Body of pancreas (tissue), 4 donors: ENCODE measurements at regions not wholly inside any gene's neighbourhood (a gene's known extent, or its start where the extent isn't known, plus 50 kb on each side); places are given as distances from the start of the nearest gene placed in this dataset.
"Not testable (repeated sequence)": the region's sequence is repeated elsewhere in the genome, so short reads cannot be mapped to it uniquely, and the experiment has no call there.

Experiments
- CTCF ChIP-seq, 7 experiments: fragments of 450-650 bp in 4 of 7; fragments of 200-600 bp in 3 of 7; sonication (generic) in 3 of 7; IDR thresholded peaks; one replicate each; pipeline ENCODE4 v1.5.1; 2016 to 2019; ENCODE audit warnings: antibody characterized with exemption in 7 of 7
- POLR2A ChIP-seq, 3 donors: fragments of 450-650 bp; IDR thresholded peaks; one replicate each; pipeline ENCODE4 v1.6.1; 2016; ENCODE audit warnings: antibody characterized with exemption in 3 of 3, mild to moderate bottlenecking in 2 of 3

DNA sequence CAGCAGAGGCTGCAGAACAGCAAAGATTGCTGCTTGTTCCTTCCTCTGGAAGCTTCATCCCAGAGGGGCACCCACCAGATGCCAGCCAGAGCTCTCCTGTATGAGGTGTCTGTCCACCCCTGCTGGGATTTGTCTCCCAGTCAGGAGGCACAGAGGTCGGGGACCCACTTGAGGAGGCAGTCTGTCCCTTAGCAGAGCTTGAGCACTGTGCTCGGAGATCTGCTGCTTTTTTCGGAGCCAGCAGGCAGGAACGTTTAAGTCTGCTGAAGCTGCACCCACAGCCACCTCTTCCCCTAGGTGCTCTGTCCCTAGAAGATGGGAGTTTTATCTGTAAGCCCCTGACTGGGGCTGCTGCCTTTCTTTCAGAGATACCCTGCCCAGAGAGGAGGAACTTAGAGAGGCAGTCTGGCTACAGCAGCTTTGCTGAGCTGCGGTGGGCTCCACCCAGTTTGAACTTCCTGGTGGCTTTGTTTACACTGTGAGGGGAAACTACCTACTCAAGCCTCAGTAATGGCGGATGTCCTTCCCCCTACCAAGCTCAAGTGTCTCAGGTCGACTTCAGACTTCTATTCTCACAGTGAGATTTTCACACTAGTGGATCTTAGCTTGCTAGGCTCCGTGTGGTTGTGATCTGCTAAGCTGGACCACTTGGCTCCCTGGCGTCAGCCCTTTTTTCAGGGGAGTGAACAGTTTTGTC is 101.8 kb upstream of the GLRA1 start:
- TF ChIP-seq POLR2A, CTCF (IDR thresholded peaks at IDR 0.05): not testable (repeated sequence)
